Liver (tissue), 7 donors: ENCODE measurements at regions not wholly inside any gene's neighbourhood (a gene's known extent, or its start where the extent isn't known, plus 50 kb on each side); places are given as distances from the start of the nearest gene placed in this dataset.

Experiments used
- DNase-seq: peaks from one replicate; pipeline ENCODE4 v3.0.0-alpha.2; 2017; ENCODE audit warnings: low spot score
- H3K27ac ChIP-seq, 2 donors: one replicate each; pipeline ENCODE4 v1.7.0; 2013; ENCODE audit warnings: inconsistent platforms in 2 of 2, low read length in 2 of 2, control low read depth in 1 of 2, low read depth in 1 of 2, mild to moderate bottlenecking in 1 of 2
- H3K27me3 ChIP-seq, 4 donors: one replicate each; pipeline versions ENCODE4 v1.6.1 to v1.7.0; 2013; ENCODE audit warnings: low read length in 3 of 4, inconsistent platforms in 1 of 4, mild to moderate bottlenecking in 1 of 4, moderate library complexity in 1 of 4; ENCODE audit not compliant: control insufficient read depth in 4 of 4, insufficient read depth in 4 of 4
- H3K36me3 ChIP-seq, 4 donors: one replicate each; pipeline versions ENCODE4 v1.6.1 to v1.7.0; 2013; ENCODE audit warnings: low read length in 3 of 4, mild to moderate bottlenecking in 3 of 4, low read depth in 1 of 4, moderate library complexity in 1 of 4; ENCODE audit not compliant: control insufficient read depth in 4 of 4, insufficient read depth in 3 of 4
- H3K4me1 ChIP-seq, 4 donors: one replicate each; pipeline versions ENCODE4 v1.6.1 to v1.7.0; 2013; ENCODE audit warnings: low read length in 3 of 4, mild to moderate bottlenecking in 3 of 4, moderate library complexity in 1 of 4; ENCODE audit not compliant: control insufficient read depth in 4 of 4, insufficient read depth in 4 of 4
- H3K4me3 ChIP-seq, 3 donors: one replicate each; pipeline versions ENCODE4 v1.6.1 to v1.7.0; 2013; ENCODE audit warnings: low read length in 3 of 3, control low read depth in 1 of 3, low read depth in 1 of 3, mild to moderate bottlenecking in 1 of 3
- H3K9ac ChIP-seq, 2 donors: one replicate each; pipeline ENCODE4 v1.7.0; 2013; ENCODE audit warnings: low read length in 2 of 2, mild to moderate bottlenecking in 2 of 2, moderate library complexity in 2 of 2, control low read depth in 1 of 2, low read depth in 1 of 2
- H3K9me3 ChIP-seq, 4 donors: one replicate each; pipeline versions ENCODE4 v1.6.1 to v1.7.0; 2013; ENCODE audit warnings: low read length in 3 of 4; ENCODE audit not compliant: control insufficient read depth in 4 of 4
- EGR1 ChIP-seq, 2 donors: IDR thresholded peaks; 2 replicates each; pipeline ENCODE4 v1.6.1; 2016 to 2018; ENCODE audit warnings: antibody characterized with exemption in 2 of 2, low read depth in 2 of 2
- FOXA1 ChIP-seq: IDR thresholded peaks from 2 replicates; pipeline ENCODE4 v1.6.1; 2016; ENCODE audit warnings: antibody characterized with exemption
- FOXA2 ChIP-seq: IDR thresholded peaks from 2 replicates; pipeline ENCODE4 v1.6.1; 2016; ENCODE audit warnings: antibody characterized with exemption
- GABPA ChIP-seq, 2 donors: IDR thresholded peaks in 1 of 2; conservative IDR thresholded peaks in 1 of 2; 2 replicates each; pipeline ENCODE4 v1.6.1; 2016; ENCODE audit warnings: antibody characterized with exemption in 2 of 2, mild to moderate bottlenecking in 1 of 2, moderate library complexity in 1 of 2
- HNF4A ChIP-seq, 2 donors: conservative IDR thresholded peaks; 2 replicates each; pipeline ENCODE4 v1.6.1; 2016; ENCODE audit warnings: antibody characterized with exemption in 2 of 2, mild to moderate bottlenecking in 2 of 2
- HNF4G ChIP-seq: IDR thresholded peaks from 2 replicates; pipeline ENCODE4 v1.6.1; 2016; ENCODE audit warnings: antibody characterized with exemption
- JUND ChIP-seq, 2 donors: IDR thresholded peaks; 2 replicates each; pipeline ENCODE4 v1.6.1; 2016; ENCODE audit warnings: antibody characterized with exemption in 2 of 2
- MAX ChIP-seq: IDR thresholded peaks from 2 replicates; pipeline ENCODE4 v1.6.1; 2016; ENCODE audit warnings: antibody characterized with exemption
- RAD21 ChIP-seq, 2 donors: IDR thresholded peaks; 2 replicates each; pipeline ENCODE4 v1.6.1; 2016; ENCODE audit warnings: antibody characterized with exemption in 2 of 2, mild to moderate bottlenecking in 2 of 2
- RXRA ChIP-seq, 2 donors: IDR thresholded peaks; 2 replicates each; pipeline ENCODE4 v1.6.1; 2017 to 2018; ENCODE audit warnings: antibody characterized with exemption in 2 of 2, mild to moderate bottlenecking in 1 of 2
- SP1 ChIP-seq: IDR thresholded peaks from 2 replicates; pipeline ENCODE4 v1.6.1; 2018; ENCODE audit warnings: antibody characterized with exemption, mild to moderate bottlenecking
- YY1 ChIP-seq: IDR thresholded peaks from 2 replicates; pipeline ENCODE4 v1.6.1; 2016; ENCODE audit warnings: antibody characterized with exemption, mild to moderate bottlenecking
- ZBTB33 ChIP-seq: IDR thresholded peaks from 2 replicates; pipeline ENCODE4 v1.6.1; 2016; ENCODE audit warnings: antibody characterized with exemption
- WGBS: extraction: QIAGEN DNeasy Blood & Tissue Kit; methylation state at CpG from one replicate; pipeline ENCODE4 v1.1.7; 2013; 5-methylcytosine and 5-hydroxymethylcytosine counted together
- TF ChIP-seq, protein P1 (sequence below): IDR thresholded peaks from 2 replicates; pipeline ENCODE4 v1.6.1; 2016; ENCODE audit warnings: antibody characterized with exemption
- TF ChIP-seq, protein P2 (sequence below): IDR thresholded peaks from 2 replicates; pipeline ENCODE4 v1.6.1; 2016; ENCODE audit warnings: antibody characterized with exemption, mild to moderate bottlenecking
- donor health status: healthy.
- donor health status: healthy.
- donor health status: healthy.
- donor health status: healthy.

DNA sequence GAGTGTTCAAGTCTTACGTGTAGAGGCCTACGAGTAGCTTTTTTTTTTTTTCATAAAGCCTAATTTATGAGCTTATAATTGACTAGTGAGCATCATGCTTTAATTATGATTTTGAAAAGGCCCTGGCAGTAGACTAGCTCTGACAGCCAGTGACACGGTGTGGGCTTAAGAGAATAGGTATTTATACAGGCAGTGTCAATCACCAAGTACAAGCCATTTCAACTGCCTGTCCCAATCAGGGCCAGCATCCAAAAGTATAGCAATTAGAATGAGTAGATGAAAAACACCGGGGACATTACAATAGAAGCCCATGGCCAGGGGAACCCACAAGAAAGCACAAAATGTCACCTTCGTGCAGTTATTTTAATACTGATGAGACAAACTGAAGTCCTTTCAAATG lies 552.8 kb downstream of the CAAP1 start:
- no peak for DNase-seq
- Histone ChIP-seq H3K27ac (no peak overlapping the region), H3K9ac (no peak overlapping the region), H3K9me3 (peaks cover 0 to 3% (median 0%) of the 10 kb centered on the region in 4 donors), H3K36me3 (no peaks in the 10 kb centered on the region), H3K27me3 (no peaks in the 10 kb centered on the region), H3K4me1 (no peaks in the 10 kb centered on the region), H3K4me3 (no peak overlapping the region)
- WGBS = 79% methylated on average over 5 of the region's 5 CpGs
- TF ChIP-seq SP1 (no peak), HNF4A (conservative IDR thresholded peaks at IDR 0.05) (no peak), RXRA (IDR thresholded peaks at IDR 0.05) (no peak)

- DNase-seq = no peak
- Histone ChIP-seq H3K4me3 (no peak overlapping the region), H3K9ac (no peak overlapping the region), H3K9me3 (no peaks in the 10 kb centered on the region), H3K27me3 (no peaks in the 10 kb centered on the region), H3K4me1 (no peaks in the 10 kb centered on the region), H3K36me3 (no peaks in the 10 kb centered on the region), H3K27ac (no peak overlapping the region)
- TF ChIP-seq, protein P1, sequence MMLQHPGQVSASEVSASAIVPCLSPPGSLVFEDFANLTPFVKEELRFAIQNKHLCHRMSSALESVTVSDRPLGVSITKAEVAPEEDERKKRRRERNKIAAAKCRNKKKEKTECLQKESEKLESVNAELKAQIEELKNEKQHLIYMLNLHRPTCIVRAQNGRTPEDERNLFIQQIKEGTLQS = no peak
- no peak for TF ChIP-seq RXRA (IDR thresholded peaks at IDR 0.05)
- TF ChIP-seq EGR1 (IDR thresholded peaks at IDR 0.05; ENCODE audit: low read depth in 2 of 2) = no peak
- no peak for TF ChIP-seq HNF4G
- no peak for TF ChIP-seq FOXA1
- TF ChIP-seq FOXA2 = no peak
- no peak for TF ChIP-seq HNF4A (conservative IDR thresholded peaks at IDR 0.05)
- TF ChIP-seq SP1 = no peak
- no peak for TF ChIP-seq RAD21 (IDR thresholded peaks at IDR 0.05)
- no peak for TF ChIP-seq ZBTB33
- TF ChIP-seq YY1 = no peak
- TF ChIP-seq JUND (IDR thresholded peaks at IDR 0.05) = no peak
- TF ChIP-seq MAX = no peak
- 76% methylated on average over 2 of the region's 2 CpGs for WGBS
Measured at GRCh38 chr9:26335116-26335515, 557.5 kb downstream of the CAAP1 start.

GRCh38 chr9:26334706-26335105 lies 557.9 kb downstream of the CAAP1 start:
- no peak for TF ChIP-seq YY1
- TF ChIP-seq, protein P1 = no peak
- TF ChIP-seq FOXA2 = no peak
- TF ChIP-seq GABPA (IDR thresholded peaks at IDR 0.05 in 1 of 2, conservative IDR thresholded peaks at IDR 0.05 in 1 of 2) = no peak
- TF ChIP-seq, protein P2, sequence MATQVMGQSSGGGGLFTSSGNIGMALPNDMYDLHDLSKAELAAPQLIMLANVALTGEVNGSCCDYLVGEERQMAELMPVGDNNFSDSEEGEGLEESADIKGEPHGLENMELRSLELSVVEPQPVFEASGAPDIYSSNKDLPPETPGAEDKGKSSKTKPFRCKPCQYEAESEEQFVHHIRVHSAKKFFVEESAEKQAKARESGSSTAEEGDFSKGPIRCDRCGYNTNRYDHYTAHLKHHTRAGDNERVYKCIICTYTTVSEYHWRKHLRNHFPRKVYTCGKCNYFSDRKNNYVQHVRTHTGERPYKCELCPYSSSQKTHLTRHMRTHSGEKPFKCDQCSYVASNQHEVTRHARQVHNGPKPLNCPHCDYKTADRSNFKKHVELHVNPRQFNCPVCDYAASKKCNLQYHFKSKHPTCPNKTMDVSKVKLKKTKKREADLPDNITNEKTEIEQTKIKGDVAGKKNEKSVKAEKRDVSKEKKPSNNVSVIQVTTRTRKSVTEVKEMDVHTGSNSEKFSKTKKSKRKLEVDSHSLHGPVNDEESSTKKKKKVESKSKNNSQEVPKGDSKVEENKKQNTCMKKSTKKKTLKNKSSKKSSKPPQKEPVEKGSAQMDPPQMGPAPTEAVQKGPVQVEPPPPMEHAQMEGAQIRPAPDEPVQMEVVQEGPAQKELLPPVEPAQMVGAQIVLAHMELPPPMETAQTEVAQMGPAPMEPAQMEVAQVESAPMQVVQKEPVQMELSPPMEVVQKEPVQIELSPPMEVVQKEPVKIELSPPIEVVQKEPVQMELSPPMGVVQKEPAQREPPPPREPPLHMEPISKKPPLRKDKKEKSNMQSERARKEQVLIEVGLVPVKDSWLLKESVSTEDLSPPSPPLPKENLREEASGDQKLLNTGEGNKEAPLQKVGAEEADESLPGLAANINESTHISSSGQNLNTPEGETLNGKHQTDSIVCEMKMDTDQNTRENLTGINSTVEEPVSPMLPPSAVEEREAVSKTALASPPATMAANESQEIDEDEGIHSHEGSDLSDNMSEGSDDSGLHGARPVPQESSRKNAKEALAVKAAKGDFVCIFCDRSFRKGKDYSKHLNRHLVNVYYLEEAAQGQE = no peak
- no peak for TF ChIP-seq JUND (IDR thresholded peaks at IDR 0.05)
- Histone ChIP-seq H3K9me3 (no peaks in the 10 kb centered on the region), H3K27me3 (no peaks in the 10 kb centered on the region), H3K36me3 (no peaks in the 10 kb centered on the region), H3K27ac (no peak overlapping the region), H3K4me3 (no peak overlapping the region), H3K9ac (no peak overlapping the region), H3K4me1 (no peaks in the 10 kb centered on the region)
- DNase-seq = no peak
- WGBS = 81% methylated on average over 4 of the region's 4 CpGs
